ENCODE measurements at regions not wholly inside any gene's neighbourhood (a gene's known extent, or its start where the extent isn't known, plus 50 kb on each side); places are given as distances from the start of the nearest gene placed in this dataset.

DNA sequence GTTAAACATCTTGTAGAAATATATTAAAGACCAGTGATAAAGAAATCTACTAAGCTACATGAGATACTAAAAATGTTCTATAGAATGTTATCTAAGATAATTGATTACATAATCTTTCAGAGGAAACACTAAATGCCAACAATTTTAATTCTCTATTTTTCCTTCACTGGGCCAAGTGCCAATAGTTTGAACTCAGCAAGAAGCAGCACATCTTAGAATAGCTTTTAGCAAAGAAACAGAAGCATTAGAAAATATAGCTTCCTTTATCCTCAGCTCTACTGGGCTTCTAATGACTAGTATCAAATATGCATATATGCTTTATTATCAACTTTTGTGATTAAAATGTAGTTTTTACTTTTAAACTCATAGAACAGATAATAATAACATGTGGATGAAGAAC, 461.4 kb upstream of the USP15 start:
- H3K4me2 ChIP-seq (ENCODE audit: low read length): no peak overlapping the region
- H3K79me2 ChIP-seq (replicated peaks; ENCODE audit: insufficient read depth, low read length): no peaks in the 10 kb centered on the region
- no peaks in the 10 kb centered on the region for H3K27me3 ChIP-seq (ENCODE audit: insufficient read depth, low read depth, low read length)
- H3K9me2 ChIP-seq (ENCODE audit: insufficient read depth, low read length): no peaks in the 10 kb centered on the region
- no peaks in the 10 kb centered on the region for H4K20me1 ChIP-seq (ENCODE audit: insufficient read depth)
- no peak overlapping the region for H2AFZ ChIP-seq (ENCODE audit: low read depth, low read length)
- no peak overlapping the region for H3K9ac ChIP-seq (ENCODE audit: low read length)
- no peaks in the 10 kb centered on the region for H3K9me3 ChIP-seq (ENCODE audit: low read length)
- TF ChIP-seq EP300 (conservative IDR thresholded peaks at IDR 0.05; ENCODE audit: poor library complexity, severe bottlenecking) (no peak), EZH2 (IDR thresholded peaks at IDR 0.05; ENCODE audit: borderline replicate concordance, insufficient read depth, low read length, poor library complexity, severe bottlenecking) (no peak), TAF1 (IDR thresholded peaks at IDR 0.05; ENCODE audit: low read depth) (no peak), RAD21 (conservative IDR thresholded peaks at IDR 0.05) (no peak), MXI1 (conservative IDR thresholded peaks at IDR 0.05; ENCODE audit: poor library complexity, severe bottlenecking) (no peak), POLR2AphosphoS5 (IDR thresholded peaks at IDR 0.05) (no peak), SMC3 (conservative IDR thresholded peaks at IDR 0.05; ENCODE audit: poor library complexity) (no peak)
- TF ChIP-seq, protein P1, sequence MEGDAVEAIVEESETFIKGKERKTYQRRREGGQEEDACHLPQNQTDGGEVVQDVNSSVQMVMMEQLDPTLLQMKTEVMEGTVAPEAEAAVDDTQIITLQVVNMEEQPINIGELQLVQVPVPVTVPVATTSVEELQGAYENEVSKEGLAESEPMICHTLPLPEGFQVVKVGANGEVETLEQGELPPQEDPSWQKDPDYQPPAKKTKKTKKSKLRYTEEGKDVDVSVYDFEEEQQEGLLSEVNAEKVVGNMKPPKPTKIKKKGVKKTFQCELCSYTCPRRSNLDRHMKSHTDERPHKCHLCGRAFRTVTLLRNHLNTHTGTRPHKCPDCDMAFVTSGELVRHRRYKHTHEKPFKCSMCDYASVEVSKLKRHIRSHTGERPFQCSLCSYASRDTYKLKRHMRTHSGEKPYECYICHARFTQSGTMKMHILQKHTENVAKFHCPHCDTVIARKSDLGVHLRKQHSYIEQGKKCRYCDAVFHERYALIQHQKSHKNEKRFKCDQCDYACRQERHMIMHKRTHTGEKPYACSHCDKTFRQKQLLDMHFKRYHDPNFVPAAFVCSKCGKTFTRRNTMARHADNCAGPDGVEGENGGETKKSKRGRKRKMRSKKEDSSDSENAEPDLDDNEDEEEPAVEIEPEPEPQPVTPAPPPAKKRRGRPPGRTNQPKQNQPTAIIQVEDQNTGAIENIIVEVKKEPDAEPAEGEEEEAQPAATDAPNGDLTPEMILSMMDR (IDR thresholded peaks at IDR 0.05; ENCODE audit: poor library complexity, severe bottlenecking): no peak
- TF ChIP-seq, protein P2, sequence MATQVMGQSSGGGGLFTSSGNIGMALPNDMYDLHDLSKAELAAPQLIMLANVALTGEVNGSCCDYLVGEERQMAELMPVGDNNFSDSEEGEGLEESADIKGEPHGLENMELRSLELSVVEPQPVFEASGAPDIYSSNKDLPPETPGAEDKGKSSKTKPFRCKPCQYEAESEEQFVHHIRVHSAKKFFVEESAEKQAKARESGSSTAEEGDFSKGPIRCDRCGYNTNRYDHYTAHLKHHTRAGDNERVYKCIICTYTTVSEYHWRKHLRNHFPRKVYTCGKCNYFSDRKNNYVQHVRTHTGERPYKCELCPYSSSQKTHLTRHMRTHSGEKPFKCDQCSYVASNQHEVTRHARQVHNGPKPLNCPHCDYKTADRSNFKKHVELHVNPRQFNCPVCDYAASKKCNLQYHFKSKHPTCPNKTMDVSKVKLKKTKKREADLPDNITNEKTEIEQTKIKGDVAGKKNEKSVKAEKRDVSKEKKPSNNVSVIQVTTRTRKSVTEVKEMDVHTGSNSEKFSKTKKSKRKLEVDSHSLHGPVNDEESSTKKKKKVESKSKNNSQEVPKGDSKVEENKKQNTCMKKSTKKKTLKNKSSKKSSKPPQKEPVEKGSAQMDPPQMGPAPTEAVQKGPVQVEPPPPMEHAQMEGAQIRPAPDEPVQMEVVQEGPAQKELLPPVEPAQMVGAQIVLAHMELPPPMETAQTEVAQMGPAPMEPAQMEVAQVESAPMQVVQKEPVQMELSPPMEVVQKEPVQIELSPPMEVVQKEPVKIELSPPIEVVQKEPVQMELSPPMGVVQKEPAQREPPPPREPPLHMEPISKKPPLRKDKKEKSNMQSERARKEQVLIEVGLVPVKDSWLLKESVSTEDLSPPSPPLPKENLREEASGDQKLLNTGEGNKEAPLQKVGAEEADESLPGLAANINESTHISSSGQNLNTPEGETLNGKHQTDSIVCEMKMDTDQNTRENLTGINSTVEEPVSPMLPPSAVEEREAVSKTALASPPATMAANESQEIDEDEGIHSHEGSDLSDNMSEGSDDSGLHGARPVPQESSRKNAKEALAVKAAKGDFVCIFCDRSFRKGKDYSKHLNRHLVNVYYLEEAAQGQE (IDR thresholded peaks at IDR 0.05; ENCODE audit: borderline replicate concordance): no peak
- no peaks in the 10 kb centered on the region for H3F3A ChIP-seq (ENCODE audit: insufficient read depth, low read length, poor library complexity, severe bottlenecking)
- no peak overlapping the region for H3K4me3 ChIP-seq (ENCODE audit: low read length)
- no peaks in the 10 kb centered on the region for H3K36me3 ChIP-seq (ENCODE audit: insufficient read depth, low read length)
- H3K27ac ChIP-seq (ENCODE audit: low read length): no peak overlapping the region

DNA sequence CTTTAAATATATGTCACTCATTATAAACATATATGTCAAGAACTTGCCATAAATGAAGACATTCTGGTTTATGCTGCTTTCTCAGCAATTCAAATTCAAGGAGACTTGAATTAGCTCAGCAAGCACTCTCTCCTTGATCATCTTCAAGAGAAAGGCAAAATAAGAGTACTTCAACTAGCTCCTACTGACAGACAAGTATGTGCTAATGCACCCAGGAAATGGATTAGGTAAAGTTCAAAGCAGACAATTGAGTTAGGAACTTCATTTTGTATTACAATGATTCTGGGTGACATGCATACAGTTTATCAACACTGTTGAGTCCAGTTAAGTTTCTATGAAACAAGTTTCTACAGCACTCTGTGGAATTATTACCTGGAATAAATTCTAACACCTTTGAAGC, 455.9 kb upstream of the USP15 start:
- H3K9ac ChIP-seq (ENCODE audit: low read length): no peak overlapping the region
- H2AFZ ChIP-seq (ENCODE audit: low read depth, low read length): no peak overlapping the region
- no peaks in the 10 kb centered on the region for H3K9me2 ChIP-seq (ENCODE audit: insufficient read depth, low read length)
- no peaks in the 10 kb centered on the region for H3F3A ChIP-seq (ENCODE audit: insufficient read depth, low read length, poor library complexity, severe bottlenecking)
- H3K4me3 ChIP-seq (ENCODE audit: low read length): no peak overlapping the region
- TF ChIP-seq TAF1 (IDR thresholded peaks at IDR 0.05; ENCODE audit: low read depth) (no peak), EZH2 (IDR thresholded peaks at IDR 0.05; ENCODE audit: borderline replicate concordance, insufficient read depth, low read length, poor library complexity, severe bottlenecking) (no peak)
- TF ChIP-seq, protein P1 (IDR thresholded peaks at IDR 0.05; ENCODE audit: poor library complexity, severe bottlenecking): no peak
- H4K20me1 ChIP-seq (ENCODE audit: insufficient read depth): no peaks in the 10 kb centered on the region
- H3K79me2 ChIP-seq (replicated peaks; ENCODE audit: insufficient read depth, low read length): no peaks in the 10 kb centered on the region
- no peaks in the 10 kb centered on the region for H3K9me3 ChIP-seq (ENCODE audit: low read length)
- H3K4me2 ChIP-seq (ENCODE audit: low read length): no peak overlapping the region
- no peaks in the 10 kb centered on the region for H3K36me3 ChIP-seq (ENCODE audit: insufficient read depth, low read length)
- H3K27me3 ChIP-seq (ENCODE audit: insufficient read depth, low read depth, low read length): no peaks in the 10 kb centered on the region
- no peak overlapping the region for H3K27ac ChIP-seq (ENCODE audit: low read length)

Measured in neural cell (in vitro differentiated cells).